ENCODE measurements at regions not wholly inside any gene's neighbourhood (a gene's known extent, or its start where the extent isn't known, plus 50 kb on each side); places are given as distances from the start of the nearest gene placed in this dataset.

DNA sequence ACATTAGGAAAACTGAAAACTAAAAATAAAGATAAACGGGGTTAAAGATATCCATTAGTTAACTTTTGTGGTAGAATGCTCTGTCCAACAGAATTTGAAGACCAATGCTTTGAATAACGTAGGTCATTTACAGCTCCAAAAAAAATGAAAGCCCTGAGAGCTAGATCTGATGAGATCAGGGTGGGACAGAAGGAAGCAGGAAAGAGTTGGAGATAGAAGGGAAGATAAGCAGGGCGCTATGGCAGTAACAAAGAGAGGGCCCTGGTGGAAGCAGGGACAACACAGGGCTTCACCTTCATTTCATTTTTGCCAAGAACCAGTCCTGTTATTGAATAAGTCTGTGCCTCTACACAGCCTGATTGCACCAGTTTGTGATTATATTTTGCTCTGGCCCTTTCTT, 51.0 kb upstream of the RGS8 start:
- peaks cover 0 to 7% (median 0%) of the 10 kb centered on the region in 9 donors for H3K9me3 Mint-ChIP-seq
- POLR2A ChIA-PET, result no interaction called here
- no peaks in the 10 kb centered on the region for H3K4me1 Mint-ChIP-seq
- H3K27ac Mint-ChIP-seq, result peak overlapping the region in 1 of 10 donors; percentile 35
- no peaks in the 10 kb centered on the region for H3K36me3 Mint-ChIP-seq
- DNase-seq (no peak), ATAC-seq (no peak)
- H3K4me3 Mint-ChIP-seq, result no peak overlapping the region
- peaks cover 3 to 11% (median 8%) of the 10 kb centered on the region in 5 donors for H3K27me3 Mint-ChIP-seq

DNA sequence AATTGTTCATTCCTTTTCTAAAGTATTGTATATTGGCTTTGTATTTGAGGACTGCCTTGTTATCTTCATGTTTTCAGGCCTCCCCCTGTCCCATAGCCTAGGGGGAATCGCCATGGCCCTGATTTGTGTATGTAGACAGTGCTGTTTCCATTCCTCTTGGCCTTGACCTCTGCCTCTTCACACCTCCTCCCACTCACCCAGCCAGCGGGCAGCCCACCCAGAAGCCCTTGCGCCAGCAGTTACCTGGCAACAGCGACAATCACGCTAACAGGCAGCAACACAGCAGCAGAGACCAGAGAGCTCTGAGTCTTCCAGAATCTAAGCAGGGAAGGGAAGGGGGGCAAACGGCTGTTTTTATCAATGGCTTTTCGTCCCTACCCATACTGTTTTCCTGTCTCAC, 50.0 kb upstream of the NPL start:
- H3K27ac Mint-ChIP-seq, result no peak overlapping the region
- no peak for ATAC-seq
- POLR2A ChIA-PET, result no interaction called here
- no peak for DNase-seq
- no peaks in the 10 kb centered on the region for H3K4me1 Mint-ChIP-seq
- H3K36me3 Mint-ChIP-seq, result no peaks in the 10 kb centered on the region
- H3K27me3 Mint-ChIP-seq, result peaks cover 0 to 12% (median 4%) of the 10 kb centered on the region in 5 donors
- peaks cover 0 to 16% (median 0%) of the 10 kb centered on the region in 9 donors for H3K9me3 Mint-ChIP-seq
- no peak overlapping the region for H3K4me3 Mint-ChIP-seq
